ENCODE measurements at regions not wholly inside any gene's neighbourhood (a gene's known extent, or its start where the extent isn't known, plus 50 kb on each side); places are given as distances from the start of the nearest gene placed in this dataset.

DNA sequence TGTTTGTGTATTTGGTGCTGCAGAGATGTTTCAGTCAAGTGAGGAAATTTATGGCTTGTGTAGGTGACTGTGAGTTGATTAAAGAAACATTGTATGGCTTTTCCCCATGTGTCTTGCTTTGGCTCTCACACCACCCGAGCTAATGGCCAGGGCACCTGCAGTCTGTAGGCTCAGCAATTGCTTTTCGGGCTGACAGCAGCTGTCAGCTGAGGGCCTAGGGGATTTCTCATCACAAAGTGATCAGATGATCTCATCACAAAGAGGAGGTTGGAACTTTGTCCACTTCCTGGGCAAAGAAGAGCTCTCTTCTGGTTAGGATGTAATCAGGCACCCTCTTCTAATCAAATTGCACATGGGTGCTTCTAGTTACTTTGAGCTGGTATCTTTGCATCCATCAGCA is 632.2 kb downstream of the SLC4A3 start:
- 94% methylated on average over 2 of the region's 2 CpGs for WGBS
- no peak overlapping the region for H3K4me3 ChIP-seq (ENCODE audit: low read length)
- no peak overlapping the region for H3K9ac ChIP-seq (ENCODE audit: low read depth, low read length)
- H3K36me3 ChIP-seq (ENCODE audit: insufficient read depth, low read length) = no peaks in the 10 kb centered on the region
- no peak overlapping the region for H3K27ac ChIP-seq (ENCODE audit: low read depth, low read length)
- no peaks in the 10 kb centered on the region for H3K27me3 ChIP-seq (ENCODE audit: insufficient read depth, low read length)
- no peaks in the 10 kb centered on the region for H3K4me1 ChIP-seq (ENCODE audit: insufficient read depth, low read length)
- H3K9me3 ChIP-seq (ENCODE audit: insufficient read depth, low read depth, low read length) = no peaks in the 10 kb centered on the region

DNA sequence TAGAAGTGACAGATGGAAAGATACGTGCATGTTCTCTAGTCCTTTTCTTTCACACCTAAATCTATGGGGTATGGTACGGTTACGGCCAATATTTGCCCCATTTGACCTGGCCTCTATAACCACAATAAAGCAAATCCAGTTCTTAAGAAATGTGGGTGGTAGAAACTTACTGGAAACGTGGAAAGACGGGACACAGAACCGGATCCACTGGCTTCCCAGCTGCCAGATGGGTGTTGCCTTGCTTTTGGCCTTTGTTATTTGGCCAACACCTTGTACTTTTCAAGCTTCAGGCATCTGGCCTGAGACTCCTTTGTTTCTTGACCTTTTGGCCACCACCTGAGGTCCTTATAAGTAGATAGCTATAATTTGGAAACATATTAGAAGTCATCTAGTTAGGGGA is 635.9 kb downstream of the SLC4A3 start:
- no peaks in the 10 kb centered on the region for H3K36me3 ChIP-seq (ENCODE audit: insufficient read depth, low read length)
- no peaks in the 10 kb centered on the region for H3K27me3 ChIP-seq (ENCODE audit: insufficient read depth, low read length)
- H3K4me3 ChIP-seq (ENCODE audit: low read length) = no peak overlapping the region
- no peak overlapping the region for H3K27ac ChIP-seq (ENCODE audit: low read depth, low read length)
- peaks cover 5% of the 10 kb centered on the region; the same call in 1 of the 2 replicates for H3K9me3 ChIP-seq (ENCODE audit: insufficient read depth, low read depth, low read length)
- H3K9ac ChIP-seq (ENCODE audit: low read depth, low read length) = no peak overlapping the region
- no peaks in the 10 kb centered on the region for H3K4me1 ChIP-seq (ENCODE audit: insufficient read depth, low read length)
- 98% methylated on average over 6 of the region's 6 CpGs for WGBS

DNA sequence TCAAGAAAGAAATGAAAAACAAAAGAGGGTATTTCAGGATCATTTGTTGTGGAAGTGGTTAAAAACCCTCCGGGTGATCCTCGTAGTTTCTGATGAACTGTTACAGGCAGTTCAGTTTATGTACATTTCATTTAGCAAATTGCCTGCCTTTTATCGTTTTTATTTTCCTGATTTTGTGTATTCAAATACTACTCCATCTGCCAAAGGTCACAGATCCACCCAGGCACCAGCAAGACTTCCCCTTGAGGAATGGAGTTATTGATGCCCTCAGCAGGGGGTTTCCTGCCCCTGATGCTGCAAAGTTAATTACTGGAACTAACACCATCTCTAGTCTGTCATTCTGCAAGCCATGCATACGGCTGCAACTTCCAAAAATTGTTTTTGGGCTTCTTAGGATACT is 641.9 kb downstream of the SLC4A3 start:
- Histone ChIP-seq H3K27ac (ENCODE audit: low read depth, low read length) (no peak overlapping the region), H3K4me1 (ENCODE audit: insufficient read depth, low read length) (peaks cover 13% of the 10 kb centered on the region; the same call in 1 of the 2 replicates), H3K9me3 (ENCODE audit: insufficient read depth, low read depth, low read length) (peaks cover 5% of the 10 kb centered on the region; the same call in 1 of the 2 replicates), H3K36me3 (ENCODE audit: insufficient read depth, low read length) (no peaks in the 10 kb centered on the region), H3K27me3 (ENCODE audit: insufficient read depth, low read length) (no peaks in the 10 kb centered on the region), H3K4me3 (ENCODE audit: low read length) (no peak overlapping the region), H3K9ac (ENCODE audit: low read depth, low read length) (no peak overlapping the region)
- WGBS = 59% methylated on average over 4 of the region's 4 CpGs

DNA sequence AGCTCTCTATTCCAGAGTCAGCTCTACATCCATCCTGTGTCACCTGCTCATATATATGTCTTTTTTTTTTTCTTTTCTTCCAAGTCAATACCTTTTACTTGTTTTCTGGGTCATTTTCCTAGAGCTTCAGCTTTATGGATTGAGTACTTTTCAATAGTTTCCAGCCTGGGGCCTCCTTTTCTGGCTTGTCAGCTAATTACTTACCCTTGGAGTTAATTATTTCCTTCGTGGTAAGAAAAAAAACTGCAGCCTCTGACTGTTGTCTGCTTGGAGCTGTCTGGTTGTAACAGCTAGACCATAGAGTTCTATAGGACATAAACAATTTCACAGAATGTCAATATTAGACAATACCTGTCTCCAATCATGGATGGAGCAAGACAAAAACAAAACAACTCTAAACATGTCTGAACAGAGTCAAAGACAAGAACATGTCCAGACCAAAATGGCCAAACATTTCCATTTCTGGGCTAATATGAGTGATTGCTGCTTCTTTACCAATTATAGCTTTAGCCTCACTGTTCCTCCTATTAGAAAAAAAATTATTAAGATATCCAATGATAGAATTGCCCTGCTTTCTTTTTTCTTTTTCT is 643.1 kb downstream of the SLC4A3 start:
- H3K9me3 ChIP-seq (ENCODE audit: insufficient read depth, low read depth, low read length) = peaks cover 5% of the 10 kb centered on the region; the same call in 1 of the 2 replicates
- no peaks in the 10 kb centered on the region for H3K36me3 ChIP-seq (ENCODE audit: insufficient read depth, low read length)
- no peaks in the 10 kb centered on the region for H3K27me3 ChIP-seq (ENCODE audit: insufficient read depth, low read length)
- H3K9ac ChIP-seq (ENCODE audit: low read depth, low read length) = no peak overlapping the region
- no peak overlapping the region for H3K4me3 ChIP-seq (ENCODE audit: low read length)
- H3K27ac ChIP-seq (ENCODE audit: low read depth, low read length) = no peak overlapping the region
- 77% methylated on average over 1 of the region's 1 CpG for WGBS
- H3K4me1 ChIP-seq (ENCODE audit: insufficient read depth, low read length) = peaks cover 13% of the 10 kb centered on the region; the same call in 1 of the 2 replicates

DNA sequence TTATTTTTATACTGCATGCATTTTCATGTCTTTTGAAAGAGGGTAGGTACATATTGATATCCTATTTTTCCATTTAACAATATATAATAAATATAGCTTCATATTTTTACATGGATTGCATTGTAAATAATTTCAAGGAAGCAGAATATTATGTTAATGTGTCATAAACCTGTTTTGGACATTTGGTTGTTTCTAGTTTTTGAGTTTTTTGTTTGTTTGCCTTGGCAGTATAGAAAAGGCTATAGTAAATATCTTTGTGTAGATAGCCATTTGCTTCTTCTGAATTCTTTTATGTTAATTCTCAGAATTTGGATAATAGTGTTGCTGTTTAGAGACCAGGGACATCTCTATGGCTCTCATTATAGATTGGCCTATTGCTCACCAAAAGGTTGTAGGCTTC is 645.2 kb downstream of the SLC4A3 start:
- Histone ChIP-seq H3K4me1 (ENCODE audit: insufficient read depth, low read length) (peaks cover 13% of the 10 kb centered on the region; the same call in 1 of the 2 replicates), H3K27me3 (ENCODE audit: insufficient read depth, low read length) (no peaks in the 10 kb centered on the region), H3K27ac (ENCODE audit: low read depth, low read length) (no peak overlapping the region), H3K4me3 (ENCODE audit: low read length) (no peak overlapping the region), H3K9ac (ENCODE audit: low read depth, low read length) (no peak overlapping the region), H3K36me3 (ENCODE audit: insufficient read depth, low read length) (no peaks in the 10 kb centered on the region), H3K9me3 (ENCODE audit: insufficient read depth, low read depth, low read length) (no peaks in the 10 kb centered on the region)

DNA sequence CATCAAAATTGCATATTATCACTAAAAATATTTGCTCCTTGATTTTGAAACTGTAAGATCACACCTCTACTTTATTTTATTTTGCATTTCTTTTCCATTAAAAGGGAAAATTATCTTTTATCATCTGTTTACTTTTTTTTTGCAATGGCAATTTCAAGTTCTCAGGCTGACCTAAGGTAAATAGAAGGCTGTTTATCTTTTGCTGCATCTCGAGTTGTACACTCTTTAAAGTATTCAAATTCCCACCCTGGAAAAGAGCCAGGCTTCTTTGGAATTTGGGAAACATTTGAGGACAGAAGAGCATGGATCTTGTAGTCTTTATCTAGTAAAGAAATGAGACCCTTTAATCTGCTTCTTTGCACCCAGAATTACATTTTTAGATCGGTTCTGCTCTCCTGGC is 645.7 kb downstream of the SLC4A3 start:
- H3K4me1 ChIP-seq (ENCODE audit: insufficient read depth, low read length) = peaks cover 13% of the 10 kb centered on the region; the same call in 1 of the 2 replicates
- no peaks in the 10 kb centered on the region for H3K27me3 ChIP-seq (ENCODE audit: insufficient read depth, low read length)
- H3K4me3 ChIP-seq (ENCODE audit: low read length) = no peak overlapping the region
- 80% methylated on average over 1 of the region's 2 CpGs for WGBS
- no peak overlapping the region for H3K27ac ChIP-seq (ENCODE audit: low read depth, low read length)
- H3K36me3 ChIP-seq (ENCODE audit: insufficient read depth, low read length) = no peaks in the 10 kb centered on the region
- H3K9ac ChIP-seq (ENCODE audit: low read depth, low read length) = no peak overlapping the region
- no peaks in the 10 kb centered on the region for H3K9me3 ChIP-seq (ENCODE audit: insufficient read depth, low read depth, low read length)

DNA sequence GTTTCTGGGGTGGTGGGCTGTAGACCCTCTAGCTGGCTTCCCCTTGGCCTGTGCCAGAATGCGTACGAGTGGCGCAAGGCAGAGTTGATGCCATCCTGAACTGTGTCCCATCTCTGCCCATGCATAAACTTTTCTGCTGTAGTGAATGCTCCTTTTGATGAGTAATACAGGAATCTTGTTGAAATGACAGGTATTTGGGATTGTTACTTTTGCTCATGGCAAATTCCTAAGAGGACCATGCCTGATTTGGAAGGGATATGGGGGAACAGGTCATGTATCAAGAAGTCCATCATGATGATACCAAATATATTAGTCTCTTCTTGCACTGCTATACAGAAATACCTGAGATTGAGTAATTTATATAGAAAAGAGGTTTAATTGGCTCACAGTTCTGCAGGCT is 648.0 kb downstream of the SLC4A3 start:
- Histone ChIP-seq H3K9me3 (ENCODE audit: insufficient read depth, low read depth, low read length) (no peaks in the 10 kb centered on the region), H3K27ac (ENCODE audit: low read depth, low read length) (no peak overlapping the region), H3K4me1 (ENCODE audit: insufficient read depth, low read length) (no peaks in the 10 kb centered on the region; the same call in 1 of the 2 replicates), H3K36me3 (ENCODE audit: insufficient read depth, low read length) (no peaks in the 10 kb centered on the region), H3K9ac (ENCODE audit: low read depth, low read length) (no peak overlapping the region), H3K27me3 (ENCODE audit: insufficient read depth, low read length) (no peaks in the 10 kb centered on the region), H3K4me3 (ENCODE audit: low read length) (no peak overlapping the region)
- 94% methylated on average over 3 of the region's 3 CpGs for WGBS

DNA sequence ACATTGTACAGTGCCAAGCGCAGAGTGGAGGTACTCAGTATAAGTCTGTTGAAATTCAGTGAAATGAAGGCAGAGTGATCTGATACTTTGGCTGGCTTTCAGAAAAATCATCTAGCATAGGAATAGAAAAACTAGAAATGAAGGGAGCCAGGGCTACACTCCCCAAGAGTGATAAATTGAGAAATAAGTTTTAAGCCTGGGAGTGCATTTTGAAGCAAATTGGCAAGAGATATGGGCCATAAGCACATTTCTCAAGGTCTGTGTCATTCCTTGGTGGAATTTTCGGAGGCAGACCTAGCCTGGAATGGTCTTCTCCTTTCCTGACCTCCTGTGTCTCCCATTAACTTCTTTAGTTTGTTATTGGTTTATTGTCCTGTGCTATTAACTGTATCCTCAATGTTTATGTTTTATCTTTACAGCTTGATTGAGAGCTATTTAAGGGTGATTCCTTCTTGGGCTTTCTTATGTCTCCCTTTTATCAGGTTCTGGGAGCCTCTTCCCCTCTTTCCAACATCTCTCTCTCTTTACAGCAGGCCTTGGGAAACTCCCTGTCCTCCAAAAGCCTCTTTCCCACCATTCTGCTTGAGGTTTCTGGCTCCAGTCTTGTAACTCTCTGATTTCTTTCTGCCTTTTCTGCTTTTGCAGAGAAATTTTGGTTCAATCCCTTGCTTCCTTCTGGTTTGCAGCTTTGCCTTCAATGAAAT is 649.5 kb downstream of the SLC4A3 start:
- 97% methylated on average over 2 of the region's 2 CpGs for WGBS
- H3K9ac ChIP-seq (ENCODE audit: low read depth, low read length) = no peak overlapping the region

DNA sequence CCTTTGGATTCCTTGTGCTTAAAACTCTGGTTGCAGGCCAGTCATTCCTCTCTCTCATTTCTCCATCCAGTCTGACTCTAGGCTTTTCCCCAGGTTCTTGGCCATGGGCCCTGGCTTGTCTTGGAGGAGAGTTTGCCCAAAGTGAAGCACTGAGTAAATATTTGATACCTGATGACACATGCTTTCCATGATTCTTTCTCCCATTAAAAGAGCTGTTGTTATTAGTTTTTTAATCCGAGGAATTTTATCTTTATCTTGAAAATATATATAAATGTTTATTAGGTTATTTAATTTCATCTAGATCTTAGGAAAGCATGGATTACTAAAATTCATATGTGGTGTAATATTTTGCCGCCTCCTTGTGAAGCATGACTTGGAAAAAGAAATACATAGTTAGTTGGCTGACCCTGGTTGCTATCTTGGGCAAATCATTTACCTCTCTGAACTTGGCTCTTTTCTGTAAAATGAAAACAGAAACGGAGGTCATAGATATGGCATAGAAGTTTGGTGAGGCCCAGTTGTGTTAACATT is 650.1 kb downstream of the SLC4A3 start:
- Histone ChIP-seq H3K4me3 (ENCODE audit: low read length) (no peak overlapping the region), H3K9me3 (ENCODE audit: insufficient read depth, low read depth, low read length) (no peaks in the 10 kb centered on the region), H3K27ac (ENCODE audit: low read depth, low read length) (no peak overlapping the region), H3K9ac (ENCODE audit: low read depth, low read length) (no peak overlapping the region), H3K27me3 (ENCODE audit: insufficient read depth, low read length) (no peaks in the 10 kb centered on the region), H3K4me1 (ENCODE audit: insufficient read depth, low read length) (no peaks in the 10 kb centered on the region), H3K36me3 (ENCODE audit: insufficient read depth, low read length) (no peaks in the 10 kb centered on the region)
- 98% methylated on average over 2 of the region's 3 CpGs for WGBS

More for the DNA sequence above, 649.5 kb downstream of the SLC4A3 start:
- Histone ChIP-seq H3K36me3 (ENCODE audit: insufficient read depth, low read length) (no peaks in the 10 kb centered on the region), H3K27ac (ENCODE audit: low read depth, low read length) (no peak overlapping the region), H3K4me3 (ENCODE audit: low read length) (no peak overlapping the region), H3K9me3 (ENCODE audit: insufficient read depth, low read depth, low read length) (no peaks in the 10 kb centered on the region), H3K27me3 (ENCODE audit: insufficient read depth, low read length) (no peaks in the 10 kb centered on the region), H3K4me1 (ENCODE audit: insufficient read depth, low read length) (no peaks in the 10 kb centered on the region)

DNA sequence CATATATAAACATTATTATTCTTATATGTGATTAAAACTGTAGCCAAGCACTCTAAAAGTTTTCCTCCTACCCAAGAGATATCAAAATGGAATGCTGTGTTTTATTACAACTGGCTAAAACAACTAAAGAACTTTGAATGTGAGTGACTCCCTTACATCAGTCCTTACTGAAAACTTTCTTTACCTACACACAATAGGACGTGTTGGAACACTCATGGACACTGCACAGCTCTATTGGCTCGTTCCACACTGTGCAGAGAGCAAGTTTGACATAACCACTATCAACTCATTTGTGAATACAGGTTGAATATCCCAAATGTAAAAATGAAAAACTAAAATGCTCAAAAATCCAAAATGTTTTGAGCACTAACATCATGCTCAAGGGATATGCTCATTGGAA is 650.6 kb downstream of the SLC4A3 start:
- 91% methylated on average over 2 of the region's 2 CpGs for WGBS
- Histone ChIP-seq H3K9ac (ENCODE audit: low read depth, low read length) (no peak overlapping the region), H3K27me3 (ENCODE audit: insufficient read depth, low read length) (no peaks in the 10 kb centered on the region), H3K27ac (ENCODE audit: low read depth, low read length) (no peak overlapping the region), H3K9me3 (ENCODE audit: insufficient read depth, low read depth, low read length) (no peaks in the 10 kb centered on the region), H3K36me3 (ENCODE audit: insufficient read depth, low read length) (no peaks in the 10 kb centered on the region), H3K4me1 (ENCODE audit: insufficient read depth, low read length) (no peaks in the 10 kb centered on the region), H3K4me3 (ENCODE audit: low read length) (no peak overlapping the region)

DNA sequence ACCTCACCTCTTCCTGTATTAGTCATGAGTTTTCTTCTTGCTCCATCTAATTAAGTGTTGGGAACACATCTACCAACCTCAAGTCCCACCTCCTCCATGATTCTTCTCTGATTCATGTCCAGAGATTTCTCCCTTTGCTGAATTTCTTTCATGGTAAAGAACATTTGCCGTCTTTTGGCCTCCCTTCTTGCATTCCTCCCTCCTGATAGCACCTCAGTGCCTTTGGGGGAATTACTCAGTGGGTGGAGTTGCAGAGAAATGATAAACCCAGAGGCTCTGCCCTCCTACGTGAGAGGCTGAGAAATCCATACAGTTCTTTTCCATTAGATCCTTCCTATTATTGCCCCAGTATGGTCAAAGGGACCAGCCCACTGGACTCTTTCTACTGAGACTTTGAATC is 651.9 kb downstream of the SLC4A3 start:
- H3K9me3 ChIP-seq (ENCODE audit: insufficient read depth, low read depth, low read length) = no peaks in the 10 kb centered on the region
- H3K27ac ChIP-seq (ENCODE audit: low read depth, low read length) = no peak overlapping the region
- H3K36me3 ChIP-seq (ENCODE audit: insufficient read depth, low read length) = no peaks in the 10 kb centered on the region
- WGBS = 96% methylated on average over 2 of the region's 2 CpGs
- H3K4me3 ChIP-seq (ENCODE audit: low read length) = no peak overlapping the region
- H3K4me1 ChIP-seq (ENCODE audit: insufficient read depth, low read length) = no peaks in the 10 kb centered on the region
- no peak overlapping the region for H3K9ac ChIP-seq (ENCODE audit: low read depth, low read length)
- no peaks in the 10 kb centered on the region for H3K27me3 ChIP-seq (ENCODE audit: insufficient read depth, low read length)
